ENCODE measurements at regions not wholly inside any gene's neighbourhood (a gene's known extent, or its start where the extent isn't known, plus 50 kb on each side); places are given as distances from the start of the nearest gene placed in this dataset.
"Not testable (repeated sequence)": the region's sequence is repeated elsewhere in the genome, so short reads cannot be mapped to it uniquely, and the experiment has no call there.

DNA sequence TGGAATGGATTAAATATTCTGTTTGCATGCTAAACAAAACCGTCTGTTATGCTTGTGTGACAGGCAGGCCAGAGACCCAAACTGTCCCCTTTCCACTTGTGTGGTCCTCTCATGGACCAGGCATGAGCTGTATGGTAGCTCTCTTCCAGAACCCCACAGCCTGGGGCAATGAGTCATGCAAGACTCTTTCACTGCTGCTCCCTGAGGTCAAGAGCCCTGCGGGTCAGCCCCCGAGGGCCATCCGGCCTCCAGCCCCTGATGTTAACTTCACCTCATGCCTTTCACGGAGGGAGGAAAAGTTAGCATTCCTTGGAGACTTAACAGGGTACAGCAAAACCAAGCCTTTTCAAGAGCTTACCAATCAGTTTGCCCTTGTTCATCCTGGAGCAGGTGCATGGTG, 239.1 kb upstream of the DIO3 start:
- H3K27me3 ChIP-seq (replicated peaks; ENCODE audit: control insufficient read depth, insufficient read depth, low read length), result no peaks in the 10 kb centered on the region
- H3K4me3 ChIP-seq (replicated peaks; ENCODE audit: low read depth, low read length), result no peak overlapping the region
- H3K36me3 ChIP-seq (ENCODE audit: control insufficient read depth, insufficient read depth, low read length), result no peaks in the 10 kb centered on the region
- DNase-seq (ENCODE audit: extremely low read depth, insufficient read length), result no peak
- TF ChIP-seq, protein P1, sequence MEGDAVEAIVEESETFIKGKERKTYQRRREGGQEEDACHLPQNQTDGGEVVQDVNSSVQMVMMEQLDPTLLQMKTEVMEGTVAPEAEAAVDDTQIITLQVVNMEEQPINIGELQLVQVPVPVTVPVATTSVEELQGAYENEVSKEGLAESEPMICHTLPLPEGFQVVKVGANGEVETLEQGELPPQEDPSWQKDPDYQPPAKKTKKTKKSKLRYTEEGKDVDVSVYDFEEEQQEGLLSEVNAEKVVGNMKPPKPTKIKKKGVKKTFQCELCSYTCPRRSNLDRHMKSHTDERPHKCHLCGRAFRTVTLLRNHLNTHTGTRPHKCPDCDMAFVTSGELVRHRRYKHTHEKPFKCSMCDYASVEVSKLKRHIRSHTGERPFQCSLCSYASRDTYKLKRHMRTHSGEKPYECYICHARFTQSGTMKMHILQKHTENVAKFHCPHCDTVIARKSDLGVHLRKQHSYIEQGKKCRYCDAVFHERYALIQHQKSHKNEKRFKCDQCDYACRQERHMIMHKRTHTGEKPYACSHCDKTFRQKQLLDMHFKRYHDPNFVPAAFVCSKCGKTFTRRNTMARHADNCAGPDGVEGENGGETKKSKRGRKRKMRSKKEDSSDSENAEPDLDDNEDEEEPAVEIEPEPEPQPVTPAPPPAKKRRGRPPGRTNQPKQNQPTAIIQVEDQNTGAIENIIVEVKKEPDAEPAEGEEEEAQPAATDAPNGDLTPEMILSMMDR (IDR thresholded peaks at IDR 0.05; ENCODE audit: insufficient read depth, low read length, poor library complexity, severe bottlenecking), result no peak

DNA sequence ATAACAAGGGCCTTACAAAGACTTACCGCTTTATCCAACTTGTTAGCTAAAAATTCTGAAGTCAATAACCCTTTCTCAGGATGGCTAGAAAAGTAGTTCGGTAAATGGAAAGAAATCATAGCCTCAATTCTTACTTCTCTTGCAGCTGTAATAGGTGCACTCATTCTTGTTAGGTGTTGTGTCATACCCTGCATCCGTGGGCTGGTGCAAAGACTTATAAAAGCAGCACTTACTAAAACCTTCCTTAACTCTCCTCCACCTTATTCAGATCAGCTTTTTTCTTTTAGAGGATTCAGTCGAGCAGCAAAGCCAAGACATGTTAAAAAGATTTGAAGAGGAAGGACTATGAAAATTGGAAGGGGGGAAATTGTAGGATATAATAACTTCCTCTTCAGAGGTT, 238.2 kb upstream of the DIO3 start:
- H3K27me3 ChIP-seq (replicated peaks; ENCODE audit: control insufficient read depth, insufficient read depth, low read length), result no peaks in the 10 kb centered on the region
- H3K36me3 ChIP-seq (ENCODE audit: control insufficient read depth, insufficient read depth, low read length), result no peaks in the 10 kb centered on the region
- no peak for DNase-seq (ENCODE audit: extremely low read depth, insufficient read length)
- no peak overlapping the region for H3K4me3 ChIP-seq (replicated peaks; ENCODE audit: low read depth, low read length)
- TF ChIP-seq, protein P1 (IDR thresholded peaks at IDR 0.05; ENCODE audit: insufficient read depth, low read length, poor library complexity, severe bottlenecking), result no peak

DNA sequence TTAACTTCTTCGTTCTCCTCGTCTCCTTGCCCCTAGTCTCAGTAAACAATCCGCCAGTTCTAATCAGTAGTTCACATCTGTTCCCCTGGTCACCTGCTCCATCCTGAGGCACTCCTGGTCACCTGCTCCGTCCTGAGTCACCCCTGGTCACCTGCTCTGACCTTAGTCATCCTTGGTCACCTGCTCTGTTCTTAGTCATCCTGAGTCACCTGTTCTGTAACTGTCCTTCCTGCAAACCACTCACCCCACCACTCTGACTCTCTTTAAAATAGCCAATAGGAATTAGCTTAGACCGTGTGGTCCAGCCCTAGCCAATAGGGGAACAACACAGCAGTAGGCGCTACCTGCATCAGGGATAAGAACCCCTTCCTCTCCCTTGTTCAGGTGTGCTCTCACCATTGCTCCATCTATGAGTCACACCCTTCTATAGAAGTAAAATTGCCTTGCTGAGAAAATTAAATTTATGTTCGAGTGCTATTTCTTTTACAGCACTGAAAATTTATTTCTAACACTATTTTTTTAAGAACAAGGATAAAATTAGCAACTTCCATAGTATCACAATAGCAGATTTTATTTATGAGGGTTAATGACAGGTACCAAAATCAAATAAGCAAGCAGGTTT, 237.6 kb upstream of the DIO3 start:
- not testable (repeated sequence) for DNase-seq (ENCODE audit: extremely low read depth, insufficient read length); H3K27me3 ChIP-seq (replicated peaks; ENCODE audit: control insufficient read depth, insufficient read depth, low read length); H3K4me3 ChIP-seq (replicated peaks; ENCODE audit: low read depth, low read length); H3K36me3 ChIP-seq (ENCODE audit: control insufficient read depth, insufficient read depth, low read length)

DNA sequence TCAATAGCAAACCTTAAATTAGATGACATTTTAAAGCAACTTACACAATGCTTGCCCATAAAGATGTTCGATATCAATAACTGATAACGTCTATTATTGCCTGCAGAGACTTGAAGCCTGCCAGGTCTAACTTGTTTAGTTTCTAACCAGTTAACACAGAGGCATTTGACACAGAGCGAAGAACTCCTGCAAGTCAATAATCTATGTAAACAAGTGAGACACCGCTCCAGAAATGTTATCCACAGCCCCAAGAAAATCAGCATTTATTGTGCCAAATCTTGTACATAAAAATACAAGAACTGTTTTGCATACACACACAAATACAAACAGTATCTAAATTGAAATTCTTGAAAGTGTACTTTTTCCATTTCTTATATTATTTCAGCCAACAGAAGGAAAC, 236.0 kb upstream of the DIO3 start:
- Histone ChIP-seq H3K4me3 (replicated peaks; ENCODE audit: low read depth, low read length) (no peak overlapping the region), H3K27me3 (replicated peaks; ENCODE audit: control insufficient read depth, insufficient read depth, low read length) (no peaks in the 10 kb centered on the region), H3K36me3 (ENCODE audit: control insufficient read depth, insufficient read depth, low read length) (no peaks in the 10 kb centered on the region)
- DNase-seq (ENCODE audit: extremely low read depth, insufficient read length), result no peak
- TF ChIP-seq, protein P1 (IDR thresholded peaks at IDR 0.05; ENCODE audit: insufficient read depth, low read length, poor library complexity, severe bottlenecking), result no peak

DNA sequence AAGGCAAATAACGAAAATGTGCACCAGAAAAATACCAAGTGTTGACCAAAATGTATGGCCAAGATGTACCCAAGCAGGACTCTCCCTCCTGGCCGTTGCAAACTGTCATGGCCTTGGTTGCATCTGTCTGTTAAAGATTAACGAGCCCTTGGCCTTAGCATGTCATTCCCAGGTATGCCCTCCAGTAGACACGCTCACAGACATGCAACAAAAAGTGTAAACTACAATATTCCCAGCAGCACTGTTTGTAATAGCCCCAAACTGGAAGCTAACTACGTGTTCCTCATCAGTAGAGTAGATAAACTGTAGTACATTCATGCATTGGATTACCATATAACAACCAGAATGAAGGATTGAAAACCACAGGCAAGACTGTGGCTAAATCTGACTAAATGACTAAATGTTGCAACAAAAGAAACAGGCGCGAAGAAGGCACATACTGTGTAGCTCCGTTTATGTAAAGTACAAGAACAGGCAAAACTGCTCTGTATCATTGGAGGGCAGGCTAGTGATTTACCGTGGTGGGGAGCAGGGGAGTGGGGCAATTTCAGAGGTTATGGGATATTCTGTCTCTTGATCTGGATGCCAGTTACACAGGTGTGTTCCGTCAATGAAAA, 232.8 kb upstream of the DIO3 start:
- TF ChIP-seq, protein P1 (IDR thresholded peaks at IDR 0.05; ENCODE audit: insufficient read depth, low read length, poor library complexity, severe bottlenecking), result no peak
- Histone ChIP-seq H3K27me3 (replicated peaks; ENCODE audit: control insufficient read depth, insufficient read depth, low read length) (no peaks in the 10 kb centered on the region), H3K4me3 (replicated peaks; ENCODE audit: low read depth, low read length) (no peak overlapping the region), H3K36me3 (ENCODE audit: control insufficient read depth, insufficient read depth, low read length) (no peaks in the 10 kb centered on the region)
- DNase-seq (ENCODE audit: extremely low read depth, insufficient read length), result no peak

DNA sequence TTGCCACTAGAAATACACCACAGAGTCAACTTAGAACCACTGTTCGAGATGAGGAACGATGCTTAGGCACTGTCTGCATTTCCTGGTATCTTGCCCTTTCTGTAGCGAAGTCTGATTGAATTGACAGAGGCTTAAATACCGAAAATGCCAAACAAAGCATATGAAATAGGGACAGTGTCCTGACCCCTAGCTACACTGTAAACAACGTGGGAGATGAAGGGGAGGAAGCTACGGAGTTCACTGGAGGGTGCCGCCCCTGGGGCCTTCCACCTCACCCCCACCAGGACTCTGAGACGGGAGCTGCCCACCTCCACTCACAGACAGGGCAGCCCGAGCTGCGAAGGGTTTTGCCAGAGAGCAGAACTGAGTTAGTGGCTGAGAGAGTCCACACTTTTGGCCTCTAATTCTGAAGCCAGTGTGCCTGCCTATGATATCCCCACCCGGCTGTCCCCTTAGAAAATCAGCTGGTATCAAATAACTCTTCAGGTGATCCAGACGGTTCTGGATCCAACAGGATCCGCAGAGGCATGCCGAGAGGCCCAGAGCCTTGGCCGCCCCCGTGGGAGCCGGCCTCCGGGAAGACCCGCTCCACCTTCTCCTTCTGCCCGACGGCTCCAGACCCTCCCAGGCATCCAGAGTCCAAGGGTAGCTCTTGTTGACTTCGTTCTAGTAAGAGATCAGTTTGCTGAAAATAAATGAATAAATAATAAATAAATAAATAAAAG, 230.7 kb upstream of the DIO3 start:
- Histone ChIP-seq H3K4me3 (replicated peaks; ENCODE audit: low read depth, low read length) (no peak overlapping the region), H3K27me3 (replicated peaks; ENCODE audit: control insufficient read depth, insufficient read depth, low read length) (no peaks in the 10 kb centered on the region), H3K36me3 (ENCODE audit: control insufficient read depth, insufficient read depth, low read length) (no peaks in the 10 kb centered on the region)
- TF ChIP-seq, protein P1 (IDR thresholded peaks at IDR 0.05; ENCODE audit: insufficient read depth, low read length, poor library complexity, severe bottlenecking), result no peak
- DNase-seq (ENCODE audit: extremely low read depth, insufficient read length), result no peak
